Neural cell (in vitro differentiated cells): ENCODE measurements at regions not wholly inside any gene's neighbourhood (a gene's known extent, or its start where the extent isn't known, plus 50 kb on each side); places are given as distances from the start of the nearest gene placed in this dataset.

Experiments
- H2AFZ ChIP-seq: fragments of 200-600, 300-800 bp; sonication (generic), shearing (Covaris generic); 2 replicates; pipeline ENCODE4 v1.6.0; 2014; ENCODE audit warnings: low read depth, mild to moderate bottlenecking, antibody characterized with exemption, low read length, moderate library complexity
- H3F3A ChIP-seq: fragments of 200-600 bp; shearing (Covaris generic); 2 replicates; pipeline ENCODE4 v1.6.1; 2016; ENCODE audit warnings: mild to moderate bottlenecking, moderate library complexity, mixed read lengths, antibody characterized with exemption, low read length; ENCODE audit not compliant: insufficient read depth, poor library complexity, severe bottlenecking
- H3K27ac ChIP-seq: fragments of 200-600, 300-800 bp; sonication (generic), shearing (Covaris generic); 2 replicates; pipeline ENCODE4 v1.5.1; 2014; ENCODE audit warnings: mild to moderate bottlenecking, low read length, moderate library complexity
- H3K27me3 ChIP-seq: fragments of 300-800, 200-600 bp; sonication (generic), shearing (Covaris generic); 2 replicates; pipeline ENCODE4 v1.6.0; 2014; ENCODE audit warnings: mild to moderate bottlenecking, low read depth, low read length, moderate library complexity; ENCODE audit not compliant: insufficient read depth
- H3K36me3 ChIP-seq: fragments of 300-800, 200-600 bp; sonication (generic), shearing (Covaris generic); 2 replicates; pipeline ENCODE4 v1.5.1; 2014; ENCODE audit warnings: mild to moderate bottlenecking, antibody characterized with exemption, low read length, moderate library complexity; ENCODE audit not compliant: insufficient read depth
- H3K4me2 ChIP-seq: fragments of 300-800, 200-600 bp; sonication (generic), shearing (Covaris generic); 2 replicates; pipeline ENCODE4 v1.6.0; 2014; ENCODE audit warnings: mild to moderate bottlenecking, low read length
- H3K4me3 ChIP-seq: fragments of 300-800, 200-600 bp; sonication (generic), shearing (Covaris generic); 2 replicates; pipeline ENCODE4 v1.5.1; 2014; ENCODE audit warnings: mild to moderate bottlenecking, low read length, moderate library complexity
- H3K79me2 ChIP-seq: fragments of 200-600 bp; shearing (Covaris generic); replicated peaks from 2 replicates; pipeline ENCODE4 v1.6.0; 2014; ENCODE audit warnings: mild to moderate bottlenecking, low read length, moderate library complexity; ENCODE audit not compliant: insufficient read depth
- H3K9ac ChIP-seq: fragments of 300-800, 200-600 bp; sonication (generic), shearing (Covaris generic); 2 replicates; pipeline ENCODE4 v1.6.1; 2016; ENCODE audit warnings: mild to moderate bottlenecking, low read length, mixed read lengths
- H3K9me2 ChIP-seq: fragments of 200-600 bp; shearing (Covaris generic); 2 replicates; pipeline ENCODE4 v1.6.1; 2016; ENCODE audit warnings: mild to moderate bottlenecking, low read length, mixed read lengths; ENCODE audit not compliant: insufficient read depth
- H3K9me3 ChIP-seq: fragments of 200-600, 300-800 bp; sonication (generic), shearing (Covaris generic); 2 replicates; pipeline ENCODE4 v1.6.1; 2016; ENCODE audit warnings: mild to moderate bottlenecking, mixed run types, low read length, moderate library complexity, mixed read lengths
- H4K20me1 ChIP-seq: fragments of 200-600 bp; shearing (Covaris generic); 2 replicates; pipeline ENCODE4 v1.6.1; 2016; ENCODE audit warnings: mild to moderate bottlenecking, mixed run types; ENCODE audit not compliant: insufficient read depth
- CTCF ChIP-seq: fragments of 450-650 bp; IDR thresholded peaks from 2 replicates; pipeline ENCODE4 v1.5.1; 2014; ENCODE audit warnings: antibody characterized with exemption, mild to moderate bottlenecking, moderate library complexity; ENCODE audit not compliant: poor library complexity, severe bottlenecking
- EP300 ChIP-seq: fragments of 450-650 bp; conservative IDR thresholded peaks from 2 replicates; pipeline ENCODE4 v1.6.1; 2014; ENCODE audit warnings: antibody characterized with exemption, mild to moderate bottlenecking, moderate library complexity; ENCODE audit not compliant: poor library complexity, severe bottlenecking
- EZH2 ChIP-seq: fragments of 200-600, 300-800 bp; shearing (Covaris generic), sonication (generic); IDR thresholded peaks from 2 replicates; pipeline ENCODE4 v1.6.1; 2014; ENCODE audit warnings: antibody characterized with exemption, low read length, borderline replicate concordance, mild to moderate bottlenecking; ENCODE audit not compliant: insufficient read depth, poor library complexity, severe bottlenecking
- MXI1 ChIP-seq: fragments of 450-650 bp; conservative IDR thresholded peaks from 2 replicates; pipeline ENCODE4 v1.6.1; 2014; ENCODE audit warnings: antibody characterized with exemption, mild to moderate bottlenecking; ENCODE audit not compliant: poor library complexity, severe bottlenecking
- POLR2AphosphoS5 ChIP-seq: IDR thresholded peaks from 2 replicates; pipeline ENCODE4 v1.6.1; 2012
- RAD21 ChIP-seq: fragments of 450-650 bp; conservative IDR thresholded peaks from 2 replicates; pipeline ENCODE4 v1.6.1; 2014; ENCODE audit warnings: antibody characterized with exemption, mild to moderate bottlenecking, moderate library complexity
- REST ChIP-seq: IDR thresholded peaks from 2 replicates; pipeline ENCODE4 v1.6.1; 2012; ENCODE audit warnings: borderline replicate concordance
- SMC3 ChIP-seq: fragments of 450-650 bp; conservative IDR thresholded peaks from 2 replicates; pipeline ENCODE4 v1.6.1; 2014; ENCODE audit warnings: antibody characterized with exemption, mild to moderate bottlenecking, moderate library complexity; ENCODE audit not compliant: poor library complexity
- TAF1 ChIP-seq: IDR thresholded peaks from 2 replicates; pipeline ENCODE4 v1.6.1; 2012; ENCODE audit warnings: low read depth

- no peak overlapping the region for H3K9ac ChIP-seq
- H3F3A ChIP-seq, result peaks cover 4% of the 10 kb centered on the region
- no peak overlapping the region for H3K4me3 ChIP-seq
- H2AFZ ChIP-seq, result no peak overlapping the region
- no peaks in the 10 kb centered on the region for H3K9me2 ChIP-seq
- no peaks in the 10 kb centered on the region for H3K27me3 ChIP-seq
- H3K79me2 ChIP-seq, result no peaks in the 10 kb centered on the region
- no peaks in the 10 kb centered on the region for H3K9me3 ChIP-seq
- H3K4me2 ChIP-seq, result no peak overlapping the region
- no peaks in the 10 kb centered on the region for H4K20me1 ChIP-seq
- TF ChIP-seq TAF1 (no peak), RAD21 (no peak), EP300 (no peak), EZH2 (no peak), MXI1 (no peak), REST (no peak), SMC3 (no peak)
- H3K36me3 ChIP-seq, result no peaks in the 10 kb centered on the region
- H3K27ac ChIP-seq, result peak overlapping the region; percentile 90
These were observed 654.9 kb upstream of the CELF2 start for GRCh38 chr10:10362800-10363199.

- Histone ChIP-seq H3F3A (peaks cover 4% of the 10 kb centered on the region), H3K9me2 (no peaks in the 10 kb centered on the region), H3K4me3 (no peak overlapping the region), H3K36me3 (no peaks in the 10 kb centered on the region), H3K4me2 (no peak overlapping the region), H2AFZ (no peak overlapping the region), H4K20me1 (no peaks in the 10 kb centered on the region), H3K27ac (peak overlapping the region; percentile 90), H3K27me3 (no peaks in the 10 kb centered on the region), H3K9ac (no peak overlapping the region), H3K9me3 (no peaks in the 10 kb centered on the region), H3K79me2 (no peaks in the 10 kb centered on the region)
- no peak for TF ChIP-seq EP300
- no peak for TF ChIP-seq REST
- no peak for TF ChIP-seq TAF1
- no peak for TF ChIP-seq SMC3
- no peak for TF ChIP-seq EZH2
- TF ChIP-seq CTCF, result no peak
- no peak for TF ChIP-seq POLR2AphosphoS5
- TF ChIP-seq MXI1, result no peak
- TF ChIP-seq RAD21, result no peak
These were observed 654.5 kb upstream of the CELF2 start for GRCh38 chr10:10363217-10363616.
